H4 (cell line): ENCODE measurements at regions not wholly inside any gene's neighbourhood (a gene's known extent, or its start where the extent isn't known, plus 50 kb on each side); places are given as distances from the start of the nearest gene placed in this dataset.
"Not testable (repeated sequence)": the region's sequence is repeated elsewhere in the genome, so short reads cannot be mapped to it uniquely, and the experiment has no call there.

Experiments
- DNase-seq: peaks from one replicate; pipeline ENCODE4 v3.0.0-alpha.2; 2015; ENCODE audit warnings: low spot score

DNA sequence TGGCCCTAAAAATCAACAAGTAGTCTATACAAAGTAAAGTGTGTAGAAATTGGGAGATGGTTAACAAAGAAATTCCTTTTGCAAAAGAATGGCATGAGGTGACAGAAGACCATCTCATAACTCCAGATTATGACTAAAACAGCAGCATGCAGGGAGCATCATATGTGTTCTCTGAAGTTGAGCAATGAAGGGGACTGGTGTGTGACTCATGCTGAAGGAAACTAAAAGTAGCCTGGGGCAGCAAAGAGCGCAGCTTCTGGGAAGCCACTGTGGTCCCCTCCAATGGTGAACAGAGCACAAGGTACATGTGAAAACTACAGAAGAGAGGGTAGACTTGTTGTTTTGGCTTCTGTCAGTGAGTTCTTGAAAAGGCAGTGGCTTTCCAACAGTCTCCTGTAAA, 133.4 kb downstream of the MACC1 start:
- peak; percentile 75 for DNase-seq

DNA sequence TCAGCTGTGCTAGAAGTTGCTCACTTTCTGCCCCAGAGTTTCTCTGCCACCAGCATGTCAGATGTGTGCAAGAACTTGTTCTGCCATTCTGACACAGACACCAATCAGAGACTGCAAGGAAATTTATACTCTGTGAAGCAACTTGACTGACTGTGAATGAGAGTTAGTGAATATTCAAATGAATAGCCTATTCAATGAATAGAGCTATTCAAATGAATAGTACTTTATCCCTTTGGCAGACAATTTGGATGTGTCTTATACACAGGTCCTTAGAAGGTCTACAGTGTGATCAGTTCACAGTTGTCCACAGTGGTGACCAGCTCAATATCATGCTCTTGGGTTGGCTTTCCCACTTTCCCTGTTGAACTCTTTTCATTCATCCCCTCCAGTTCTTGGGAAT, 138.1 kb downstream of the MACC1 start:
- DNase-seq: no peak

DNA sequence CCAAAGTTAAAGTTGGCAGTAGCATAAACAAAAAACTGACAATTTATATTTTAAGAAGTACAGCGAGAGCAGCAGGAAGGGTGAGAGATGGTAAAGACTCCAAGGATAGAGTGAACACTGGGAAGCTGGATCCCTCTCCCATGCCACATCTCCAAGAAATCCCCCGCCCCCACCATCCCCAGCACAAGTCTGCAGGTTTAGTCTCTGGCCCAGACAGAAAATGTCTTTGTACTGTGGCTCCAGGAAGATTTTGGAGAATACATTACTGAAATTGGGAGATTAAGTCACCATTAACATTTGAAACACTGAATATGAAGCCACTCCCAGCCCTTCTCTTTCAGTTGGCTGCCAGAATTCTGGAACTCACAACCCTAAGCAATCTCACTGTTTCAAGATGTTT, 140.3 kb downstream of the MACC1 start:
- no peak for DNase-seq

DNA sequence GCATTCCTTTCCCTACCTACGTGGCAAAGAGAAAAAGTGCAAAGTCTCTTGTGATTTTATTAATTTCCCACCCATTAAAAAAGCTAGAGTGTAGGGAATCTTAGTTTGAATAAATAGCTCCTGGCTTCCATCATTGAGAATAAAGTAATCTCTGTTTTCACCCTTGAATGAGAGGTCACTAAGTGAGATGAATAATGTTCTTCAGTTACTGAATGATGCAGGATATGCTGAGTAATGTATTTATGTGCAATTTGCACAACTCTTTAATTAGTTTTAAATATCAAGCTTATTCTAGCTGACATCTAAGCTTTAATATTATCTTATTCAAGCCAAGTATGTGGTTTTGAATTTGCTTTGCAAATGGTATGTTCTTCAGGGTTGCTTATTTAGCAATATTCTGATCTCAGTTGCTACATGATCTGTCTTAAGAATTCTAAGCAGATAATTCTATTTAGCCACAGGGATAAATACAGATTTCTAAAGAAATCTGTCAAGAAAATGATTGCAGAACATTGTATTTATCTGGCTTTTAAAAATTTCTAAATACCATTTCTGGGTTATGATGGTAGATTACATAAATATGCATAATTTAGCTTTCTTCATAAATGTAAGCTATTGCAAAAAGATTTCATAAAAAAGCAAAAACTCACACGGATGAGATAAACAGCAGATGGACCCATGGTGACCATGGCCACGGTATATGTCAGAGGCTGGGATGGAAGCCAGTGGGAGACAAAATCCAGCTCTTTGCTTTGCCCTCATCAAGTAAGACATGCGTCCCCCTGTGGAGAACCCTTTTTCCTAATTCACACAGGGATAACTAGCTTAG, 141.0 kb downstream of the MACC1 start:
- peak; percentile 15 for DNase-seq

DNA sequence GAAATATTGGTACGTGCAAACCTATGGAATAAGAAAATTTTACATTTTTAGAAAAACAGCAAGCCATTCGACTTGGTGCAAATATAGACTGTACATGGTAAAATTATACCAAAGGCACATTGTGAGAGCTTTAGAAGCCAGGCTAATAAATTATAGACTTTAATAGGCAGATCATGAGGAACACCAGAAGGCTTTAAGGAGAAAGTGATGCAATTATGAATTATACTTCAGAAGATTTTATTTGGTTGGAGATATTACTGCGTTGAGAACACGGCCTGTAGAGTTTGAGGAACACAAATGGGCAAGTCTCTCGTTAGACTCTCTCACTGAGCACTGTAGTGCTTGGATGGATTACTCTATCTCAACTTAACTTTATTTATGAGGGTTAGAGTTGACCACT, 141.7 kb downstream of the MACC1 start:
- DNase-seq: no peak

DNA sequence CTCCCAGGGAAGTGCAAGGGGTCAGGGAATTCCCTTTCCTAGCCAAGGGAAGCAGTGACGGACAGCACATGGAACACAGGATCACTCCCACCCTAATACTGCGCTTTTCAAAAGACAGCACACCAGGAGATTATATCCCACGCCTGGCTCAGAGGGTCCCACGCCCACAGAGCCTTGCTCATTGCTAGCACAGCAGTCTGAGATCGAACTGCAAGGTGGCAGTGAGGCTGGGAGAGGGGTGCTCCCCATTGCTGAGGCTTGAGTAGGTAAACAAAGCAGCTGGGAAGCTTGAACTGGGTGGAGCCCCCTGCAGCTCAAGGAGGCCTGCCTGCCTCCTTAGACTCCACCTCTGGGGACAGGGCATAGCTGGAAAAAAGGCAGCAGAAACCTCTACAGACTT, 149.2 kb downstream of the MACC1 start:
- DNase-seq: not testable (repeated sequence)

DNA sequence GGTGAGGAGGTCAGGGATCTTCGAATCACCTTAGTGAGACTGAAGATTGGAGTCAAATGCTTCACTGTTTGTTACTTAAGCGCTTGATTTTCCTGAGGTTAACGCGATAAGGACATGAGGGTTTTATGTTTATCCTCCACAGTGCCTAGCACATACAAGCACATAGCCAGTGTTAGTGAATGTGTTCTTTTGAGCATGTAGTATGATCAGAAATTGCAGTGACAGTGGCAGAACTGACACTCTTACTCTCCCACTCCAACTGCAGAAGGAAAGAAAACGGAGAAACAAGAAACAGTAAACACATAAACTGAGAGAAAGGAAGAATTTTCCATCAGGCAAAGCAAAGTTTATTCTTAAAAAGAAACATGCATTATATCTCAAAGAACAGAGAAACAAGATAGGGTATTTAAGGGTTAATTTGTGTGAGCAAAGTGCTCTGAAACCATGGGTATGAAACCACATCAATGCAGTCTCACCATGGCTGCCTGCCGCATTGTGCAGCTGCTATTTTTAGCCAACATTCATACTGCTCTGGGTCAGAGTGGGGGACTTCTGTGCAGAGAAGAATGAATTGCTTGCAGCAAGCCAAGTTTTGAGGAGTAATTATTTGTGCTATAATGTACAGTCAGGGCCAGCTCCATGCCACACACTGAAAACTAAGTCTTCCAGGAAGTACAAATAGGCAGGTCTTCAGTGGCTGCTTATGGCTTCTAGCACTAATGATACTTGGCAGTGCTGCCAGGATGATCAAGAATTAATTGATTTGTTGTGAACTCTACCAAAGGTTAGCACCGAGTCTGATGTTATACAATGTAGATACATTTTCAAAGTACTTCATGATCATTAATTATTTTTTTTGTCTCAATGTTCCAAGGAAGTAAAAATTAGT, 152.0 kb downstream of the MACC1 start:
- DNase-seq: peak; percentile 99

DNA sequence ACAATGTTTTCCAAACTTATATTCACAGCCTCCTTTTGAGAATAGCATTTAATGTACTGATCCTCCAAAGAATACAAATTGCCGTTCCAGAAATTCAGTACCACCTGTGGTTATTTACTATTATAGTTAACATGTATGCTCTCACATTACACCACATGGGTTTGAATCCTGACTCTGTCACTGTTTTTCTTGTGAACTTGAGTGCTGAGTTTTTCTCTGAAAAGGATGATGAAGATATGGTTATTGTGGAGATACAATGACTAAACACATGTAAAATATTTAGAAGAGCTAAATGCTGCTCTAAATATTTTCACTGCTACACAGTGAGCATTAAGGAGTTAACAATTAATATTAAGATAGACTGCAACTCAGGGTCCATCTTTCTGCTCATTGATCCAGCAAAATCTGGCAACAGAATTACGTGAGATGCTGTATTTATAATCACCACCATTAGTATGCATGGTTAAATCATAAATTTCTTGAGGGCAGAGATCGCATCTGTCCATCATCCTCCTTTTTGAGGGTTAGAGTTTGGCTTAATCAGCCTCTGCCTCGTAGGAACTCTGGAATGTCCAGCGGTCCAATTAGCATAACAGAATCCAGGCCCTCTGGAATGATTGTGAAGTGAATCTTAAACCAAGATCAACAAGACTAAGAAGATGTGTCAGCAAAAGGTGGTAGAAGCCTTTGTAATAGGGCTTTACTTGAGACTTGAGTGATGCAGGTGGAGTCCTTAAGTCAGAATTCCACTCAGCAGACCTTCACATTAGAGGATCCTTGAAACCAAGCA, 152.8 kb downstream of the MACC1 start:
- no peak for DNase-seq

DNA sequence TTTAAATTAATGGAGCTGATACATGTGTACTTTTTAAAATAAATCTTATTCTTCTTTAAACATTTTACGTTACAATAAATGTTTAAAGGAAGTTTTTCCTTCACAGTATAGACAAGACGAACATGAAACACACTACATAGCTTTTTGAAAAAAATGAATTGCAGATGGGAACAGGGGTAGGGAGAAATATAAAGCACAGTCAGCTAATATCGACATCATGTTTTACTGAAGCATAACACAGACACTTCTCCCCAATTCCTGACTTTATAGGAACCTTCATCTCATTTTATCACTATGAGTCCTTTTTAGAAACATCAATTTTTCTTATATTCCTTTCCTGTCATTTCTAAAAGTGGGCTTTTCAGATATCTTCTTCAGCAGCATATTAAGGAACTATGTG, 153.5 kb downstream of the MACC1 start:
- no peak for DNase-seq

DNA sequence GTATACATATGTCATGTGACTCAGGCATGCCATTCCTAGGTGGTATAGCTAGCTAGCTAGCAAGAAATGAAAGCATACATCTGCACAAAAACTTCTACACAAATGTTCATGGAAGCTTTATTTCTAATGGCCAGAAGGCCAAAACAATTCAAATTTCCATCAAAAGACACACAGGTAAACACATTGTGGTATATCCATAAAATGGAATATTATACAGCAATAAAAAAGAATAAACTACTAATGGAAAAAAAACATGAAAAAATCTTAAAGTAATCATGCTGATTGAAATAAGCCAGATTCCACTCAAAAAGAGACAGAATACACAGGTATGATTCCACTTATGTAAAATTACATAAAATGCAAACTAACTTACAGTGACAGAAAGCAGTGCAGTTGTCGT, 154.3 kb downstream of the MACC1 start:
- no peak for DNase-seq

DNA sequence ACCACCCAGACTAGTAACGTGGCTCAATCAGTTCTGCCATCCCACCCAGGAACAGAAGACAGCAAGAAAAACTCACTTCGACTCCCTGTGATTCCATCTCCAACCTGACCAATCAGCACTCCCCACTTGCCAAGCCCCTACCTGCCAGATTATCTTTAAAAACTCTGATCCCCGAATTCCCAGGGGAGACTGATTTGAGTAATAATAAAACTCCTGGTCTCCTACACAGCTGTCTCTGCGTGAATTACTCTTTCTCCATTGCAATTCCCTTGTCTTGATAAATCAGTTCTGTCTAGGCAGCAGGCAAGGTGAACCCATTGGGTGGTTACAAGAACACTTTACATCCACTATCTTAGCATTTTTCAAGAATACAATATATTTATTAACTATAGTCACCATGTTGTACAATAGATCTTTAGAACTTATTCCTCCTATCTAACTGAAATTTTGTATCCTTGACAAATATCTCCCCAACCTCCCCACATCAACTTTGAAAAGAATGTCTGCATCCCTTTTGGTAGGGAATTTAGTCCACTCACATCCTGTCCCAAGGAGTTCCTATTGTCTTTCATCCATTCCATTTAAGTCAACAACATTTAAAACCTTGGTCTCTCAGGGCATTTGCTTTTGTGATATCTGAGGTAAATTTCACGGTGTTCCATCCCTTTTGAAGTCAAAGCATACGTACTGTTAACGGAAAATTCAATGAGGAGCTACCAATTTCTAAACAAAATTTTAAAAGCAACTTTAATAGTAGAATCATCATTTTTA, 163.7 kb downstream of the MACC1 start:
- DNase-seq: no peak

DNA sequence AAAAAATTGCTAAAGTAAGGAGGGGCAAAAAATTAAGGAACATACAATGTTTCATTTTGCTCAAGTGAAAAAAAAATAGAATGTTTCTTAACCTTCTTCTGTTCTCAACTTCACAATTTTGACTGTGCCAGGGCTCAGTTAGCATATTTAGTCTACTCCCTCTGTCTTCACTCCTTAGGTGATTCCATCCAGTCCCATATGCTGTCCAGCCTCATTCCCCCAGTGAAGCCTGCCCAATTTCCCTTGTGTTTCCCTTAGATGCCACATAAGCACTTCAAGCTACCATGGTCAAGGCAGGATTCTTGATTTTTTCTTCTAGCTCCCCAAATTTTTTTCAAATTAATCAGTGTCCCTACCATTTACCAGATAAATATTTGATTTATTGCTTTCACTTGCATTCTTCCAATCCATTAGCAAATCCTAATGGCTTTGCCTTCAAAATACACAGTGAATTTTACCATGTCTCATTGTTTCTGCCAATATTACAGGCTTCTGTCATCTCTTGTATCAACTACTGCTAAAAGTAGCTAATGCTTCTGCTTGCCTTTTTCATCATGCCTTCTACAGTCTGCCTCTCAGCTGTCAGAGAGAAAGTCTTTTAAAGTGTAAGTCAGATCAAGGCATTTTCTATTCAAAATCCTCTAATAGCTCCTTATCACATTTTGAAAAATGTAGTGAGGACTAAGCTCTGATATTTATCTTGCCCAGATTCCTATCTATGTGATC, 166.8 kb downstream of the MACC1 start:
- no peak for DNase-seq

DNA sequence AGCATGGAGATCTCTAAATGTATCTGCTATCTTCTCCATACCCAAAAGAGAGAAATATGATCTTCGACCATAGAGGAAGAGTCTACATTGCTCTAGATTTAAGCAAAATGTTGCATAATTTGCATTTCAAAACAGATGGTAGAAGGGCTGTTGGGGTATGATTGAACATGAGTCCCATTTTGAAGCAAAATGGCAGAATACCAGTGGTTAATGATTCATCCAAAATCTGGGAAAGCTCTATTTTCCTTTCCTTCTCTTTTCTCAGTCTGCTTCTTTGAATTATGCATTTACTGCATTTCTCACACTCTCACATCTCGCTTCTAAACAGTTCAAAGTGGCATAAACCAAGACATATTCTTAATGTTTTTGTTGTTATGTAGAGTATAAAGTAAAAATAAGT, 178.5 kb downstream of the MACC1 start:
- DNase-seq: no peak

DNA sequence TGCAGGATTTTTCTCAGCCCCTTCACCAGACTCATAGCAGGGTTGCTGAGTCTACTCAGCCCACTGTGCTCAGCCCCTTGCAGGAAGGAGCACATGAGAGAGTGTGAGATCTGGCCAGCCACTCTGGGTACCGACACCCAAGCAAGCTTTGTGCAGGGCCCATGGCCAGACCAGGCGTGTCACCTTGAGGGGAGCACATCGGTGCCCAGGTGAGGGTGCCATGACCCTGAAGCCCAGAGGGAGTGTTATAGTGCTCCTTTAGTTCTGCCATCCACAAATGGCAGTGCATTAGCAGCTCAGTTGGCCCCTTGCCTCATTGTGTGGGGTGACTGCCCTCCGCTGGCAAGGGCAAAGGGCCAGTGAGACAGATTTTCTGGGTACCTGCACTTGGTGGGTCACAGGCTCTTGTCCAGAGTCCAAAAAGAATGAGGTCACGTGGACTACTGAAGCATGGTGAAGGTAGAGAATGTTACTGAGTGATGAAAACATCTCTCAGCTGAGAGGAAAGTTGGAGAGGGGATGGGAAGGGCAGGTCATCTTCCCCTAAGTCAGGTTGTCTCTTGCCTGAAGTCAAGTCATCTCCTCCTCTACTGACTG, 181.8 kb downstream of the MACC1 start:
- no peak for DNase-seq

DNA sequence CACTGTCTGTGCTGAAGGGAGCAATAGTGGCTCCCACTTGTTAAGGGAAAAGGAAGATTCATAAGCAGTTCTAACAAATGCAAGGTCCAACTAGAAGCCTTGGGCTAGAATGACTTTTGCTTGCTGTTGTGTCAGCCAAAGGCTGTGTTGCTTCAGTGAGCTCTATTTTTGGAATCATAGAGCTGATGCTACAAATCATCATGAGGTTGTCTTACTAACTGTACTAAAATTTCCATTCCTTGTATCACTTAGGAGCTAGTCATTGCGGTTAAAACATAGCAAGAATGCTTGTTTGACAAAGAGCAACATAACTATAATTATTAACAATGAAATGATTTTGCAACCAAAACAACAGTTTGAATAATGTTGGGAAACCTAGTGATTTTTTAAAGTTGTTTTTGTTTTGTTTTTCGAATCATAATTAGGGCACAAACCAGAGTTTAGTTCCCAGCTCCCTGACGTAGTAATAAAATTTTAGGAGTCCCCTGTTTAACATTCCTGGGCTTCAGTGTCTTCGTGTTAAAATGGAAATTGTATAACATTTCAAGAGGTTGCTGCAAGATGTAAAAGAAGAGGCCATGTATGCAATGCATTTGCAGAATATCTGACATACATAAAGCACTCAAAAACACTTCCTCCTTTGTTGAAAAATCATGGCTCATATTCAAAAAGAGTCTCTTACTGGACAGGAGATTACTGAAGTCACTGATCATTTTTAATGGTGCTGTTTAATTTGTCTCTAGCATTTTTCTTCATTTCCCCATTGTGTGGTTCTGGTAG, 183.4 kb downstream of the MACC1 start:
- no peak for DNase-seq

DNA sequence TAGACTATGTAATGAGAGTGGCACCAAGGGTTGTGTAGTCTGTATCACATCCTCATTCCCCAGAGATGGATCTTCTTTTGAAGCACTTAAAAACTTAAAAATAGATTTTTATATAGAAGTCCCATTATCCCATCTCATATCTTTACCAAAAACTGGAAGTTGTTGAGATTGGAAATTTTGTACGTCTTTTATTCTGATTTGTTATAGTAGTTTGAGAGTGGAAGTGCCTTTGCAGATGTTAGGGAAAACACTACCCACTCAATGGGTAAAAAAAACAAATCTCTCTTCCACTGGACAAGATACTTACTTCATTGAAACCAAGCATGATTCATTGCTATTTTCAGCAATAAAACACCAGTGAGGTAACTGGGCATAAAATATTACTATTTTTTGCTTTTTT, 184.4 kb downstream of the MACC1 start:
- DNase-seq: no peak

DNA sequence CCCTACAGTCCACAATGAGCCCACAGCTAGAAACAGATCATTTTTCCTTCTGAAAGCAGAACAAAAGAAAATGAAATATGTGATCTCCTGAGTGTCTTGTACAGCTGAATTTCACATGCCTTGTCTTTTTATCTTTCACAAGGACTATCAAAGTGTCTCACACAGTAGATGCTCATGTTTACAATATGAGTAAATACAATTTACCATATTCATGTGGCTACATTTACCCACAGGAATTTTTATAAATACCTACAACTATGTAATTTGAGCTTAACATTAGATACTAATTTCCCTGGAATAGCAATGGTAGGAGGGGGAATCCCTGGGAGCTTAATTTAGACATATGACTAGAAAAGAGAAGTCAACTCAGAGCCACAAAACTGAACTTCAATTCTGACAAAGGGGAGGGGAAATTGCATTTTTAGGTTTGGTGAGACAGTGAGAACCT, 186.2 kb downstream of the MACC1 start:
- peak; percentile 43 for DNase-seq

DNA sequence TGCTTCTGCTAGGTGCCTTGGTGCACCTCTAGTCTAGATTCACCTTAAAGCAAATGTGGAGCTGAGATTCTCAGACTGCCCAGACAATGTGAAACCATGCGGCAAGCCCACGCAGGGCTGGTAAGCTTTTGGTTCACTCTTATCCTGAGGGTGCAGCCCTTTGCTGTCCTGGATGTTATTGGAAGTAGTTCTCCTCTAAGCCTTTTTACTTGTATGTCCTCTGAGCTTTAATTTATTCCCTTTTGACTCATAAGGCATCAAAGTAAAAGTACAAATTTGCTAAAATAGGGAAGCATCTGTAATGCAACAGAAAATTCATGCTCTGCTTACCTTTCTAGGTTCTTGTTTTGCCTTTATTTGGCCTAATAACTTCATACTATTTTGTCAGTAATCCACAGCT, 186.8 kb downstream of the MACC1 start:
- no peak for DNase-seq

DNA sequence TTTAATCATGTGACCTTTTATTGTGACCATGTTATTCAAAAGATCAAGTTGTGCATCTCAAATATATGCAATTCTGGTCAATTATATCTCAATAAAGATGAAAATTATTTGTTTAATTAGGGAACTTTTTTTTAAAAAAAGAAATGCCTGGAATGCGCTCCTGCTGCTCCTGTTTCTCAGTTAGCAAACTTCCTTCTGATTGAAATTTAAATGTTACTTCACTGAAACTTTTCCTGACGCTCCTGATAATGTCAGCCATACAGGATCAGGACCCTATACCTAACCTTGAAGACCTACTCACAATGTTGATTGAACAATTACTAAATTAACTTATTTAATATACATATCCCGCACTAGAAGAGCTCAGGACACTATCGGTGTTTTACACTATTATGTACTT, 190.4 kb downstream of the MACC1 start:
- DNase-seq: no peak

DNA sequence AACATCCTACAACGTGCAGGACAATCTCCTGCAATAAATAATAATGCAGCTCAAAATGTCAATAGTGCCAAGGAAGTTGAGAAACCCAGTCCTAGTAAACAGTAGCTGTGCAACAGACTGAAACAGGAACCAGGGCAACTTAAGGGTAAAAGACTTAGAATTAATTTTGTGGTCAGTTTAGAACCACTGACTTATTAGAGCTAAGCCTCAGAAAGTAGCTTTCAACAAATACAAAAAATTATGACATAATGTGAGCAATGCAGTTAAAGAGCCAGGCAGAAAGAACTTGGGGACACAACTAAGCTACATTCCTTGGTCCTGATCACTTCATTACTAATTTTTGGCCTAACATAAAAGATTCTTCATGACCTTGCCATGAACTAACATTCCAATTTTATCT, 195.4 kb downstream of the MACC1 start:
- DNase-seq: peak; percentile 45
